SK-N-SH (cell line): ENCODE measurements at regions not wholly inside any gene's neighbourhood (a gene's known extent, or its start where the extent isn't known, plus 50 kb on each side); places are given as distances from the start of the nearest gene placed in this dataset.

Experiments used
- CTCF ChIA-PET: fragments of 300-600, 350-600 bp; formaldehyde crosslinking; extraction: SDS; loops from one replicate; lab custom pipeline; 2021; lab: Yijun Ruan, JAX
- POLR2A ChIA-PET: fragments of 350-600 bp; sonication (Branson Sonifier 250); formaldehyde crosslinking; extraction: SDS; loops from one replicate; lab custom pipeline; 2020; ENCODE audit warnings: antibody characterized with exemption, inconsistent platforms; lab: Yijun Ruan, JAX
- DNase-seq: peaks from one replicate; pipeline ENCODE4 v3.0.0; 2012
- H2AFZ ChIP-seq: fragments of 200-600 bp; sonication (generic); 2 replicates; pipeline ENCODE4 v1.8.1; 2016; ENCODE audit warnings: antibody characterized with exemption, mild to moderate bottlenecking, low read depth
- H3F3A ChIP-seq: fragments of 200-600 bp; sonication (generic); replicated peaks from 2 replicates; pipeline ENCODE3; 2016; ENCODE audit warnings: antibody characterized with exemption, mild to moderate bottlenecking; ENCODE audit not compliant: insufficient read depth
- H3K27ac ChIP-seq, 2 experiments: fragments of 200-500 bp in 1 of 2; fragments of 200-600 bp in 1 of 2; sonication (Bioruptor generic) in 1 of 2; sonication (generic), shearing (Covaris generic) in 1 of 2; 2 replicates each; pipeline versions ENCODE4 v1.5.1 to v1.6.1; 2014 to 2016; ENCODE audit warnings: low read depth in 2 of 2, inconsistent platforms in 1 of 2, low read length in 1 of 2, mild to moderate bottlenecking in 1 of 2, mixed read lengths in 1 of 2
- H3K27me3 ChIP-seq: fragments of 200-600 bp; sonication (generic), shearing (Covaris generic); 2 replicates; pipeline ENCODE4 v1.6.1; 2016; ENCODE audit warnings: mixed run types; ENCODE audit not compliant: insufficient read depth
- H3K36me3 ChIP-seq, 2 experiments: fragments of 200-500 bp in 1 of 2; fragments of 200-600 bp in 1 of 2; sonication (Bioruptor generic) in 1 of 2; sonication (generic) in 1 of 2; replicated peaks in 1 of 2; 2 replicates each; pipeline versions ENCODE3 to v1.5.1; 2014 to 2016; ENCODE audit warnings: low read length in 1 of 2, mild to moderate bottlenecking in 1 of 2; ENCODE audit not compliant: insufficient read depth in 2 of 2, control insufficient read depth in 1 of 2
- H3K4me1 ChIP-seq, 2 experiments: fragments of 200-500 bp in 1 of 2; fragments of 200-600 bp in 1 of 2; sonication (Bioruptor generic) in 1 of 2; sonication (generic), shearing (Covaris generic) in 1 of 2; 2 replicates each; pipeline versions ENCODE4 v1.5.1 to v1.6.1; 2014 to 2016; ENCODE audit warnings: low read depth in 1 of 2, low read length in 1 of 2, mixed run types in 1 of 2; ENCODE audit not compliant: insufficient read depth in 2 of 2, control insufficient read depth in 1 of 2
- H3K4me2 ChIP-seq: fragments of 200-600 bp; sonication (generic), shearing (Covaris generic); 2 replicates; pipeline ENCODE4 v1.6.1; 2017; ENCODE audit warnings: mixed run types
- H3K4me3 ChIP-seq, 2 experiments: fragments of 200-500 bp in 1 of 2; fragments of 200-600 bp in 1 of 2; sonication (Bioruptor generic) in 1 of 2; sonication (generic), shearing (Covaris generic) in 1 of 2; 2 replicates each; pipeline versions ENCODE4 v1.5.1 to v1.8.1; 2014 to 2016; ENCODE audit warnings: low read depth in 2 of 2, inconsistent platforms in 1 of 2, low read length in 1 of 2, mild to moderate bottlenecking in 1 of 2, mixed read lengths in 1 of 2, moderate library complexity in 1 of 2
- H3K79me2 ChIP-seq: fragments of 200-600 bp; sonication (generic); 2 replicates; pipeline ENCODE4 v1.8.1; 2017; ENCODE audit warnings: mild to moderate bottlenecking; ENCODE audit not compliant: insufficient read depth
- H3K9ac ChIP-seq: fragments of 200-600 bp; sonication (generic); 2 replicates; pipeline ENCODE4 v1.6.1; 2017; ENCODE audit warnings: mixed run types
- H3K9me2 ChIP-seq: fragments of 200-600 bp; sonication (generic); 2 replicates; pipeline ENCODE4 v1.6.1; 2017; ENCODE audit warnings: mixed run types
- H3K9me3 ChIP-seq: fragments of 200-600 bp; sonication (generic); 2 replicates; pipeline ENCODE4 v1.6.1; 2017; ENCODE audit warnings: mixed run types, mild to moderate bottlenecking, moderate library complexity
- H4K20me1 ChIP-seq: fragments of 200-600 bp; sonication (generic); 2 replicates; pipeline ENCODE4 v1.6.1; 2017; ENCODE audit warnings: mild to moderate bottlenecking, mixed run types; ENCODE audit not compliant: insufficient read depth
- CTCF ChIP-seq: fragments of 200-600 bp; sonication (generic); IDR thresholded peaks from 2 replicates; pipeline ENCODE4 v1.6.1; 2017; ENCODE audit warnings: antibody characterized with exemption, mild to moderate bottlenecking, moderate library complexity
- EP300 ChIP-seq, 2 experiments: IDR thresholded peaks; 2 replicates each; pipeline versions ENCODE4 v1.4.0 to v1.6.1; 2012; ENCODE audit warnings: borderline replicate concordance in 1 of 2, low read depth in 1 of 2, low read length in 1 of 2
- EZH2phosphoT487 ChIP-seq: fragments of 200-600 bp; sonication (generic); IDR thresholded peaks from 2 replicates; pipeline ENCODE4 v1.6.1; 2017; ENCODE audit warnings: low read depth, mixed run types, mild to moderate bottlenecking, antibody characterized with exemption, moderate library complexity, borderline replicate concordance
- FOXM1 ChIP-seq: IDR thresholded peaks from 2 replicates; pipeline ENCODE4 v1.4.0; 2012; ENCODE audit warnings: low read depth, mild to moderate bottlenecking
- MEF2A ChIP-seq: IDR thresholded peaks from 2 replicates; pipeline ENCODE4 v1.4.0; 2012; ENCODE audit warnings: low read depth, borderline replicate concordance
- MXI1 ChIP-seq: IDR thresholded peaks from 2 replicates; pipeline ENCODE4 v1.6.1; 2012; ENCODE audit warnings: mild to moderate bottlenecking, low read depth, low read length, improper control_type of control experiment
- NFIC ChIP-seq: IDR thresholded peaks from 2 replicates; pipeline ENCODE4 v1.4.0; 2012; ENCODE audit warnings: borderline replicate concordance
- NRF1 ChIP-seq: IDR thresholded peaks from 2 replicates; pipeline ENCODE4 v1.6.1; 2012; ENCODE audit warnings: low read depth, mild to moderate bottlenecking, low read length
- PBX3 ChIP-seq: IDR thresholded peaks from 2 replicates; pipeline ENCODE4; 2012
- RCOR1 ChIP-seq: fragments of 150-350 bp; IDR thresholded peaks from 2 replicates; pipeline ENCODE4 v1.6.1; 2017; ENCODE audit warnings: antibody characterized with exemption, low read length
- RFX5 ChIP-seq: IDR thresholded peaks from 2 replicates; pipeline ENCODE4 v1.6.1; 2012; ENCODE audit warnings: mild to moderate bottlenecking, improper control_type of control experiment, low read length
- SIN3A ChIP-seq: IDR thresholded peaks from 2 replicates; pipeline ENCODE4 v1.6.1; 2012; ENCODE audit warnings: low read depth, mild to moderate bottlenecking, low read length, moderate library complexity, borderline replicate concordance
- TAF1 ChIP-seq: IDR thresholded peaks from 2 replicates; pipeline ENCODE4 v1.6.1; 2012; ENCODE audit warnings: low read depth, mild to moderate bottlenecking, low read length, moderate library complexity, borderline replicate concordance
- TEAD4 ChIP-seq: IDR thresholded peaks from 2 replicates; pipeline ENCODE4 v1.4.0; 2012; ENCODE audit warnings: mild to moderate bottlenecking, borderline replicate concordance; ENCODE audit not compliant: insufficient read depth
- USF1 ChIP-seq: IDR thresholded peaks from 2 replicates; pipeline ENCODE4 v1.4.0; 2012; ENCODE audit warnings: low read depth, borderline replicate concordance
- USF2 ChIP-seq: fragments of 150-350 bp; IDR thresholded peaks from 2 replicates; pipeline ENCODE4 v1.6.1; 2017; ENCODE audit warnings: antibody characterized with exemption, low read length, low read depth, borderline replicate concordance
- YY1 ChIP-seq: IDR thresholded peaks from 2 replicates; pipeline ENCODE4 v1.4.0; 2012; ENCODE audit warnings: low read depth, mild to moderate bottlenecking
- WGBS: methylation state at CpG from one replicate; pipeline ENCODE4 v1.1.6; 2017; ENCODE audit warnings: low lambda C conversion rate; 5-methylcytosine and 5-hydroxymethylcytosine counted together

- no peak for DNase-seq
- CTCF ChIA-PET = no interaction called here
- no peak overlapping the region for H3K4me3 ChIP-seq
- TF ChIP-seq YY1 = no peak
- TF ChIP-seq SIN3A = no peak
- no peak for TF ChIP-seq TEAD4
- no peak for TF ChIP-seq NFIC
- TF ChIP-seq USF2 = no peak
- TF ChIP-seq CTCF = no peak
- TF ChIP-seq RCOR1 = no peak
- TF ChIP-seq MEF2A = no peak
- no peak for TF ChIP-seq PBX3
- TF ChIP-seq NRF1 = no peak
- TF ChIP-seq FOXM1 = no peak
- H3K9me3 ChIP-seq = no peaks in the 10 kb centered on the region
- H3K36me3 ChIP-seq = no peaks in the 10 kb centered on the region
- H3K9ac ChIP-seq = no peak overlapping the region
- POLR2A ChIA-PET = no interaction called here
- no peaks in the 10 kb centered on the region for H4K20me1 ChIP-seq
- no peaks in the 10 kb centered on the region for H3F3A ChIP-seq
- H3K27ac ChIP-seq = no peak overlapping the region
- H2AFZ ChIP-seq = no peak overlapping the region
- H3K27me3 ChIP-seq = no peaks in the 10 kb centered on the region
- H3K4me1 ChIP-seq = no peaks in the 10 kb centered on the region
- H3K9me2 ChIP-seq = no peaks in the 10 kb centered on the region
- no peak overlapping the region for H3K4me2 ChIP-seq
- 36% methylated on average over 12 of the region's 12 CpGs for WGBS
- H3K79me2 ChIP-seq = no peaks in the 10 kb centered on the region
Measured at GRCh38 chr10:10921826-10922461, 95.7 kb upstream of the CELF2 start.

- no peak for DNase-seq
- Histone ChIP-seq H3K4me3 (no peak overlapping the region), H4K20me1 (no peaks in the 10 kb centered on the region), H3K36me3 (no peaks in the 10 kb centered on the region), H3K4me2 (no peak overlapping the region), H3K27me3 (no peaks in the 10 kb centered on the region), H3F3A (no peaks in the 10 kb centered on the region), H3K4me1 (no peaks in the 10 kb centered on the region), H3K9me2 (no peaks in the 10 kb centered on the region), H2AFZ (no peak overlapping the region), H3K79me2 (no peaks in the 10 kb centered on the region), H3K9ac (no peak overlapping the region), H3K9me3 (no peaks in the 10 kb centered on the region), H3K27ac (no peak overlapping the region)
- CTCF ChIA-PET = interaction anchor here (0.7 kb wide), 1 partner anchor 373 kb away, joined by 3 read pairs; no protein-coding TSS in a partner anchor
- POLR2A ChIA-PET = no interaction called here
- WGBS = 53% methylated on average over 17 of the region's 17 CpGs
- TF ChIP-seq TAF1 (no peak), MXI1 (no peak), TEAD4 (no peak), USF1 (no peak), RFX5 (no peak), EZH2phosphoT487 (no peak), USF2 (no peak), EP300 (IDR thresholded peaks at IDR 0.05; ENCODE audit: borderline replicate concordance in 1 of 2, low read depth in 1 of 2, low read length in 1 of 2) (no peak)
Measured at GRCh38 chr10:10923029-10923651, 94.5 kb upstream of the CELF2 start.
